Upper lobe of right lung (tissue), 1 donor: ENCODE measurements at regions not wholly inside any gene's neighbourhood (a gene's known extent, or its start where the extent isn't known, plus 50 kb on each side); places are given as distances from the start of the nearest gene placed in this dataset.

Source experiments
- ATAC-seq: fragments of 200-7000 bp; cut with Tn5 transposase; one replicate; pipeline ENCODE4 v1.9.1; 2020; ENCODE audit warnings: mild to moderate bottlenecking, moderate library complexity
- DNase-seq: peaks from one replicate; pipeline ENCODE4 v3.0.0-alpha.2; 2020
- H3K27ac ChIP-seq: fragments of 200-600 bp; one replicate; pipeline ENCODE4 v1.8.0; 2022
- H3K27me3 ChIP-seq: fragments of 200-600 bp; one replicate; pipeline ENCODE4 v1.8.0; 2022; ENCODE audit warnings: mild to moderate bottlenecking
- H3K36me3 ChIP-seq: fragments of 200-600 bp; one replicate; pipeline ENCODE4 v1.8.0; 2022
- H3K4me1 ChIP-seq: fragments of 200-600 bp; one replicate; pipeline ENCODE4 v1.8.0; 2022
- H3K4me3 ChIP-seq: fragments of 200-600 bp; one replicate; pipeline ENCODE4 v1.8.0; 2022; ENCODE audit warnings: mild to moderate bottlenecking
- H3K9me3 ChIP-seq: fragments of 200-600 bp; one replicate; pipeline ENCODE4 v1.8.0; 2022
- intact Hi-C: fragments of 100-400 bp; cut with DNase I; formaldehyde crosslinking; loops from one replicate; pipeline ENCODE4 v1.11.0; 2022
- TF ChIP-seq, protein P1 (sequence below): fragments of 200-600 bp; IDR thresholded peaks from one replicate; pipeline ENCODE4 v1.8.0; 2022; ENCODE audit warnings: antibody characterized with exemption
- donor health status: DM: no; HTN: yes; CAD: no; lungs with severe emphysema.

DNA sequence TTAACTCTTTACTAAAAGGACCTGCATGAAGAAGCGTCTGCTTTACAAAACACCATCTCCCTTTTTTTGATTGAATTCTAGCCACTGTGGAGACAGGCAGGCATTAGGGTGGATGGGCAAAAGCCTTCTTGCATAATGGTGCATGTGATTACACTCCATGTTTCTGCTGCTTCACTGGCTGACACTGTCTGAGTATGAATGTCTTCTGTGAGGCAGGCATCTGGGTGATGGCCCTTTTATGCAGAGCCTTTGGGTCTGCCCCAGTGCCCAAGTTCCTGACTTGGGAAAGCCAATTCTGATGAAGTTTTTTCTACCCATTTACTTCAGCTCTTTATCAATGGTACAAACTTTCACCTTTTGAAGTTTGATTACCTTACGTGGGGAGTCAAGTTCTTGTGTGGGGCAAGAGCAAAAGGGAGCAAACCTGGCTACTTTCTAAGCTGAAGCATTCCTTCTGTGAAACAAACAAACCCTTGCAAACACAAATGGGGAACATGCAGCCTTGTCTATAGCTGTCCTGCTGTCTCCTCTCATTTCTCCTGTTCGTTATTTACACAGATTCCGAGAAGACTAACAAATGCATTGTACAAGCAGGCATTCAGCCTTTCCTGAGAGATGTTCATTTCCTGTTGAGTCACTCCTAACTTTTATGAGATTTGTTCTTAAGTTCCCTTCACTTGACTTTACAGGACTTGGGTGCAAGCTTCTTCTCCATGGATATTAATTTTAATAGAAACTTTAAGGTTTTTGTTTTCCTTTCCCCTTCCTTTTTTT is 301.9 kb downstream of the TLL1 start:
- no peak for ATAC-seq
- Histone ChIP-seq H3K27me3 (no peaks in the 10 kb centered on the region), H3K4me3 (no peak overlapping the region), H3K27ac (no peak overlapping the region), H3K36me3 (no peaks in the 10 kb centered on the region), H3K4me1 (no peaks in the 10 kb centered on the region), H3K9me3 (no peaks in the 10 kb centered on the region)
- no peak for DNase-seq
- TF ChIP-seq, protein P1, sequence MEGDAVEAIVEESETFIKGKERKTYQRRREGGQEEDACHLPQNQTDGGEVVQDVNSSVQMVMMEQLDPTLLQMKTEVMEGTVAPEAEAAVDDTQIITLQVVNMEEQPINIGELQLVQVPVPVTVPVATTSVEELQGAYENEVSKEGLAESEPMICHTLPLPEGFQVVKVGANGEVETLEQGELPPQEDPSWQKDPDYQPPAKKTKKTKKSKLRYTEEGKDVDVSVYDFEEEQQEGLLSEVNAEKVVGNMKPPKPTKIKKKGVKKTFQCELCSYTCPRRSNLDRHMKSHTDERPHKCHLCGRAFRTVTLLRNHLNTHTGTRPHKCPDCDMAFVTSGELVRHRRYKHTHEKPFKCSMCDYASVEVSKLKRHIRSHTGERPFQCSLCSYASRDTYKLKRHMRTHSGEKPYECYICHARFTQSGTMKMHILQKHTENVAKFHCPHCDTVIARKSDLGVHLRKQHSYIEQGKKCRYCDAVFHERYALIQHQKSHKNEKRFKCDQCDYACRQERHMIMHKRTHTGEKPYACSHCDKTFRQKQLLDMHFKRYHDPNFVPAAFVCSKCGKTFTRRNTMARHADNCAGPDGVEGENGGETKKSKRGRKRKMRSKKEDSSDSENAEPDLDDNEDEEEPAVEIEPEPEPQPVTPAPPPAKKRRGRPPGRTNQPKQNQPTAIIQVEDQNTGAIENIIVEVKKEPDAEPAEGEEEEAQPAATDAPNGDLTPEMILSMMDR = no peak
- intact Hi-C loops = no loop called here

DNA sequence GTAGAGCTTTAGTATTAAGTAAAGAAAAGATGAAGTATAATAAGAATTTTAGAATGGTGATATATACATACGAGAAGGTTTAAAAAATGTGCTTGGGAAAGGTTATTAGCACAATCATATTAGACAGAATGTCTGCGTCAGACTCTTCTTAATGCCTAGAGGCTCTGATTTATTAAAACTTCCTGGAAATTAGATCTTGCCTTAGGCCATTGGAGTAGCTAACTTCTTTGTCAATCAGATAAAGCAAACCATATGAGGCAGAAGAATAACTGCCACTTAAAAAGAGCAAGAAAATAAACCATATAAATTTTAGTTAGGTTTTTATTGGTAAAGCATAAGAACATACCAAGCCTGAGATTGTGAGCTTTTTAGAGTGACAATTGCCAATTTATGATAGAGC is 309.1 kb downstream of the TLL1 start:
- no peak overlapping the region for H3K4me3 ChIP-seq
- no peaks in the 10 kb centered on the region for H3K4me1 ChIP-seq
- H3K9me3 ChIP-seq = no peaks in the 10 kb centered on the region
- no peaks in the 10 kb centered on the region for H3K36me3 ChIP-seq
- ATAC-seq (no peak), DNase-seq (no peak)
- TF ChIP-seq, protein P1 = no peak
- intact Hi-C loops = no loop called here
- no peak overlapping the region for H3K27ac ChIP-seq
- no peaks in the 10 kb centered on the region for H3K27me3 ChIP-seq

DNA sequence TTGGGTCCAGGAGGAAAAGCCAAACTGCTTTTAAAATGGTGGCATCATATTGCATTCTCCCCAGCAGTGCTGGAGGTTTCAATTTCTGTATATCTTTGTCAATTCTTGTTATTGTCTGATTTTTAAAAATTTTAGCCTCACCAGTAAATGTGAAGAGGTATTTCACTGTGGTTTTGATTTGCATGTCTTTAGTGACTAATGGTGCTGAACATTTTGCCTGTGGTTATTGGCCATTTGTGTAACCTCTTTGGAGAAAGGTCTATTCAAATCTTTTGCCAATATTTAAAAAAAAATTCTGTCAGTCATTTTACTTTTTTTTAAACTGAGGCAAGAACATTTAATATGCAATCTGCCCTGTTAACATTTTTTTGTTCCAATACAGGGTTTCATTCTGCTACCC is 322.1 kb downstream of the TLL1 start:
- Histone ChIP-seq H3K36me3 (no peaks in the 10 kb centered on the region), H3K4me1 (no peaks in the 10 kb centered on the region), H3K9me3 (no peaks in the 10 kb centered on the region), H3K27me3 (no peaks in the 10 kb centered on the region), H3K4me3 (no peak overlapping the region), H3K27ac (no peak overlapping the region)
- ATAC-seq (no peak), DNase-seq (no peak)
- intact Hi-C loops = no loop called here
- TF ChIP-seq, protein P1 = no peak

DNA sequence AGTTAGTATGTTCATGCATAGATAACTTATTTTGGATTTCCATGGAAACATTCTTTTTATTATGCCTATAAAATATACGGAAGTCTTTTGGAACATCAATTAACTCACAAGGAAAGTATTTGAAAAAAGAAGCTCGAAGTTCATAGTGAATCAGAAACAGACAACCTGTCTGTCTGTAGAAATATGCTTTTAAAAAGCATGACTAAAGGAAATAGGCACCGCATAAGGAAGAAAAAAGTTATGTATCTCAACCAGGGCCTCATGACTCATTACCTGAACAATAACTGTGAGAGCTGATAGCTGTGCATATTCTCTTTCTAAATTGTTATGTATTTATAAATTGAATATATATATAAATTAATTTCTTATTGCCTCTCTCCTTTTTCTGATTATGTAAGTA is 324.1 kb downstream of the TLL1 start:
- ATAC-seq = no peak
- H3K9me3 ChIP-seq = no peaks in the 10 kb centered on the region
- intact Hi-C loops = no loop called here

DNA sequence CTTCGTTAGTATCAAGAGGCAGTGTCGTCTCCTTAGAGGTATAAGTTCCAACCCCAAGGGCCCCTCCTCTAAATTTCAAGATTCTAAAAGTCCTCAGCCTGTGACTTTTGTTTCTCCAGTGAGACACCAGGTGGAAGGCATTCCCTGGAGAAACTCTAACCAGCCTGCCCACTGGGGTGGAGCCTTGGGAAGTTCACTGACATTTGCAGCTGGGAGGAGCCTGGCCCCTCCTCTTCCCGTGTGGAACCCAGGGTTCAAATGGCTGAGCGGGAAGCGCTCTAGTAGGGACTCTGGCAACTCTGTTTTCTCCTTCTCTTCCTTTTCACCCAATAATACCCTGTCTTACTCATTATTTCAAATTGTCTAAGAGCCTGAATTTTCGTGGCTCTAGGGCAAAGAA is 325.0 kb downstream of the TLL1 start:
- DNase-seq = no peak
- intact Hi-C loops = no loop called here

More for the DNA sequence above, 324.1 kb downstream of the TLL1 start:
- H3K27me3 ChIP-seq = no peaks in the 10 kb centered on the region
- H3K27ac ChIP-seq = no peak overlapping the region
- TF ChIP-seq, protein P1 = no peak
- no peak overlapping the region for H3K4me3 ChIP-seq
- no peak for DNase-seq
- H3K4me1 ChIP-seq = no peaks in the 10 kb centered on the region
- no peaks in the 10 kb centered on the region for H3K36me3 ChIP-seq

More for the DNA sequence above, 325.0 kb downstream of the TLL1 start:
- ATAC-seq = no peak
- H3K27me3 ChIP-seq = no peaks in the 10 kb centered on the region
- H3K27ac ChIP-seq = no peak overlapping the region
- no peaks in the 10 kb centered on the region for H3K9me3 ChIP-seq
- no peaks in the 10 kb centered on the region for H3K36me3 ChIP-seq
- no peaks in the 10 kb centered on the region for H3K4me1 ChIP-seq
- TF ChIP-seq, protein P1 = no peak
- H3K4me3 ChIP-seq = no peak overlapping the region
